ENCODE measurements at regions not wholly inside any gene's neighbourhood (a gene's known extent, or its start where the extent isn't known, plus 50 kb on each side); places are given as distances from the start of the nearest gene placed in this dataset.
"Not testable (repeated sequence)": the region's sequence is repeated elsewhere in the genome, so short reads cannot be mapped to it uniquely, and the experiment has no call there.

GRCh38 chr18:22704586-22704918 lies 228.6 kb upstream of the RBBP8 start:
- DNase-seq, result no peak

GRCh38 chr18:22705328-22705727 lies 227.8 kb upstream of the RBBP8 start:
- DNase-seq, result no peak

- DNase-seq, result not testable (repeated sequence)
These were observed 227.1 kb upstream of the RBBP8 start for GRCh38 chr18:22706025-22706424.

GRCh38 chr18:22709288-22710060 lies 223.7 kb upstream of the RBBP8 start:
- no peak for DNase-seq

- no peak for DNase-seq
These were observed 222.4 kb upstream of the RBBP8 start for GRCh38 chr18:22710673-22711191.

- no peak for DNase-seq
These were observed 221.9 kb upstream of the RBBP8 start for GRCh38 chr18:22711192-22711685.

GRCh38 chr18:22713511-22713910 lies 219.6 kb upstream of the RBBP8 start:
- no peak for DNase-seq

- DNase-seq, result not testable (repeated sequence)
These were observed 215.6 kb upstream of the RBBP8 start for GRCh38 chr18:22717536-22717935.

- DNase-seq, result no peak
These were observed 209.9 kb upstream of the RBBP8 start for GRCh38 chr18:22723221-22723620.

- DNase-seq, result no peak
These were observed 209.4 kb upstream of the RBBP8 start for GRCh38 chr18:22723773-22724172.

GRCh38 chr18:22726469-22726868 lies 206.7 kb upstream of the RBBP8 start:
- DNase-seq, result no peak

GRCh38 chr18:22728016-22728415 lies 205.1 kb upstream of the RBBP8 start:
- no peak for DNase-seq

GRCh38 chr18:22728481-22729105 lies 204.5 kb upstream of the RBBP8 start:
- DNase-seq, result no peak

- DNase-seq, result no peak
These were observed 201.7 kb upstream of the RBBP8 start for GRCh38 chr18:22731398-22731797.

- no peak for DNase-seq
These were observed 198.9 kb upstream of the RBBP8 start for GRCh38 chr18:22734105-22734661.

GRCh38 chr18:22734791-22735627 lies 198.1 kb upstream of the RBBP8 start:
- no peak for DNase-seq

GRCh38 chr18:22737054-22737453 lies 196.1 kb upstream of the RBBP8 start:
- DNase-seq, result no peak

- no peak for DNase-seq
These were observed 194.0 kb upstream of the RBBP8 start for GRCh38 chr18:22739061-22739642.

GRCh38 chr18:22739789-22740188 lies 193.3 kb upstream of the RBBP8 start:
- no peak for DNase-seq

GRCh38 chr18:22741318-22741717 lies 191.8 kb upstream of the RBBP8 start:
- DNase-seq, result no peak

GRCh38 chr18:22742409-22742808 lies 190.7 kb upstream of the RBBP8 start:
- no peak for DNase-seq

- no peak for DNase-seq
These were observed 187.2 kb upstream of the RBBP8 start for GRCh38 chr18:22745966-22746365.

- DNase-seq, result no peak
These were observed 181.1 kb upstream of the RBBP8 start for GRCh38 chr18:22752014-22752413.

All from NCI-H1048 (cell line).